ENCODE measurements at regions not wholly inside any gene's neighbourhood (a gene's known extent, or its start where the extent isn't known, plus 50 kb on each side); places are given as distances from the start of the nearest gene placed in this dataset.

- H3K36me3 ChIP-seq (ENCODE audit: control insufficient read depth in 2 of 3, insufficient read depth in 3 of 3, low read length in 3 of 3) = no peaks in the 10 kb centered on the region
- no peaks in the 10 kb centered on the region for H3K4me1 ChIP-seq (ENCODE audit: control insufficient read depth in 2 of 3, insufficient read depth in 2 of 3, low read depth in 1 of 3, low read length in 3 of 3)
- no peaks in the 10 kb centered on the region for H3K27me3 ChIP-seq (ENCODE audit: control insufficient read depth, insufficient read depth, low read length)
- H3K4me3 ChIP-seq (ENCODE audit: low read length in 3 of 3) = no peak overlapping the region
- peaks cover 0 to 6% (median 2%) of the 10 kb centered on the region in 3 donors for H3K9me3 ChIP-seq (ENCODE audit: control insufficient read depth in 2 of 3, insufficient read depth in 1 of 3, low read length in 3 of 3)
- FAIRE-seq = no peak
- no peak overlapping the region for H3K27ac ChIP-seq (ENCODE audit: low read depth in 2 of 2, low read length in 2 of 2)
- intact Hi-C loops (cut with DNase I) = no loop called here
- no peak for TF ChIP-seq CTCF (IDR thresholded peaks at IDR 0.05; ENCODE audit: borderline replicate concordance, extremely low read depth, insufficient read depth)
- H3K9ac ChIP-seq (ENCODE audit: low read length in 3 of 3) = no peak overlapping the region
- DNase-seq = no peak
Observed at GRCh38 chr5:171570244-171570825, 150.9 kb downstream of the FGF18 start.

GRCh38 chr5:171571663-171572062 is 152.2 kb downstream of the FGF18 start:
- Histone ChIP-seq H3K9ac (ENCODE audit: low read length in 3 of 3) (no peak overlapping the region), H3K4me1 (ENCODE audit: control insufficient read depth in 2 of 3, insufficient read depth in 2 of 3, low read depth in 1 of 3, low read length in 3 of 3) (no peaks in the 10 kb centered on the region), H3K36me3 (ENCODE audit: control insufficient read depth in 2 of 3, insufficient read depth in 3 of 3, low read length in 3 of 3) (no peaks in the 10 kb centered on the region), H3K4me3 (ENCODE audit: low read length in 3 of 3) (no peak overlapping the region), H3K27me3 (ENCODE audit: control insufficient read depth, insufficient read depth, low read length) (no peaks in the 10 kb centered on the region), H3K27ac (ENCODE audit: low read depth in 2 of 2, low read length in 2 of 2) (no peak overlapping the region), H3K9me3 (ENCODE audit: control insufficient read depth in 2 of 3, insufficient read depth in 1 of 3, low read length in 3 of 3) (peaks cover 0 to 13% (median 2%) of the 10 kb centered on the region in 3 donors)
- DNase-seq (no peak), FAIRE-seq (no peak)
- no peak for TF ChIP-seq CTCF (IDR thresholded peaks at IDR 0.05; ENCODE audit: borderline replicate concordance, extremely low read depth, insufficient read depth)
- intact Hi-C loops (cut with DNase I) = no loop called here

DNA sequence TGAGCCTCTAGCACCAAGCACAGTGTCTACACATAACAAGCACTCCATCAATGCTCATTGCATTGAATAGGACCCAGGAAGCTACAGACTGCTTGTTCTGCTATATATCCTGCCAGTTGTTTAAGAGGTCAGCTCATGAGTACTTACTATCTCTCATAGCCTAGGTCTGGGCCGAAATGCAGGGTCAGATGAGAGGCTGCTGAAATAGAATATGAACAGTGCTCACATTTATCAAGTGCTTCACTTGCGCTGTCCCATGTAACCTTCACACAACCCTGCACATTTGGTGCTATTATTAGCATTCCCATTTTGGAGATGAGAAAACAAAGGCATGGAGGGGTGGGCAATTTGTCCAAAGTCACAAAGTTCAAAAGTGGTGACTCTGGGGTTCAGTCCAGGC is 153.6 kb downstream of the FGF18 start:
- no peak for DNase-seq
- no peak overlapping the region for H3K27ac ChIP-seq (ENCODE audit: low read depth in 2 of 2, low read length in 2 of 2)
- H3K9ac ChIP-seq (ENCODE audit: low read length in 3 of 3) = no peak overlapping the region
- TF ChIP-seq CTCF (IDR thresholded peaks at IDR 0.05; ENCODE audit: borderline replicate concordance, extremely low read depth, insufficient read depth) = no peak
- H3K4me1 ChIP-seq (ENCODE audit: control insufficient read depth in 2 of 3, insufficient read depth in 2 of 3, low read depth in 1 of 3, low read length in 3 of 3) = no peaks in the 10 kb centered on the region
- H3K9me3 ChIP-seq (ENCODE audit: control insufficient read depth in 2 of 3, insufficient read depth in 1 of 3, low read length in 3 of 3) = peaks cover 0 to 13% (median 2%) of the 10 kb centered on the region in 3 donors
- H3K4me3 ChIP-seq (ENCODE audit: low read length in 3 of 3) = no peak overlapping the region
- intact Hi-C loops (cut with DNase I) = no loop called here
- no peak for FAIRE-seq
- H3K27me3 ChIP-seq (ENCODE audit: control insufficient read depth, insufficient read depth, low read length) = no peaks in the 10 kb centered on the region
- no peaks in the 10 kb centered on the region for H3K36me3 ChIP-seq (ENCODE audit: control insufficient read depth in 2 of 3, insufficient read depth in 3 of 3, low read length in 3 of 3)
